Peyer's patch (tissue), 4 donors: ENCODE measurements at regions not wholly inside any gene's neighbourhood (a gene's known extent, or its start where the extent isn't known, plus 50 kb on each side); places are given as distances from the start of the nearest gene placed in this dataset.

Experiments used
- DNase-seq, 3 donors: peaks; one replicate each; pipeline ENCODE4 v3.0.0-alpha.2; 2017 to 2019
- H3K27ac ChIP-seq, 4 donors: fragments of 200-600 bp; sonication (generic); one replicate each; pipeline ENCODE4 v1.5.1; 2016 to 2019
- H3K27me3 ChIP-seq, 2 donors: fragments of 200-600 bp; sonication (generic); one replicate each; pipeline ENCODE4 v1.5.1; 2019
- H3K36me3 ChIP-seq, 3 donors: fragments of 200-600 bp; sonication (generic); one replicate each; pipeline ENCODE4 v1.5.1; 2016 to 2019
- H3K4me1 ChIP-seq, 4 donors: fragments of 200-600 bp; sonication (generic); one replicate each; pipeline ENCODE4 v1.5.1; 2016 to 2019
- H3K4me3 ChIP-seq, 4 donors: fragments of 200-600 bp; sonication (generic); 1 replicate in 3 of 4; 2 replicates in 1 of 4; pipeline ENCODE4 v1.5.1; 2016 to 2019; ENCODE audit warnings: mild to moderate bottlenecking in 1 of 4
- H3K9me3 ChIP-seq, 4 donors: fragments of 200-600 bp; sonication (generic); one replicate each; pipeline ENCODE4 v1.5.1; 2016 to 2019; ENCODE audit warnings: mild to moderate bottlenecking in 1 of 4
- CTCF ChIP-seq, 6 experiments: fragments of 450-650 bp in 4 of 6; fragments of 200-600 bp in 2 of 6; sonication (generic) in 1 of 6; IDR thresholded peaks; one replicate each; pipeline ENCODE4 v1.5.1; 2017 to 2019; ENCODE audit warnings: antibody characterized with exemption in 6 of 6, mild to moderate bottlenecking in 3 of 6, moderate library complexity in 1 of 6
- POLR2A ChIP-seq, 2 donors: fragments of 450-650 bp; IDR thresholded peaks; one replicate each; pipeline ENCODE4 v1.5.1; 2017; ENCODE audit warnings: antibody characterized with exemption in 2 of 2, mild to moderate bottlenecking in 2 of 2, moderate library complexity in 2 of 2

- no peak for TF ChIP-seq POLR2A (IDR thresholded peaks at IDR 0.05)
- TF ChIP-seq CTCF (IDR thresholded peaks at IDR 0.05), result no peak
- Histone ChIP-seq H3K4me1 (no peaks in the 10 kb centered on the region), H3K27ac (no peak overlapping the region), H3K27me3 (no peaks in the 10 kb centered on the region), H3K36me3 (no peaks in the 10 kb centered on the region), H3K9me3 (no peaks in the 10 kb centered on the region), H3K4me3 (no peak overlapping the region)
- DNase-seq, result no peak
Measured at GRCh38 chr18:56291294-56291693, 347.1 kb downstream of the TXNL1 start.

GRCh38 chr18:56289381-56289780 is 349.0 kb downstream of the TXNL1 start:
- Histone ChIP-seq H3K36me3 (no peaks in the 10 kb centered on the region), H3K27ac (no peak overlapping the region), H3K4me3 (no peak overlapping the region), H3K9me3 (no peaks in the 10 kb centered on the region), H3K27me3 (no peaks in the 10 kb centered on the region), H3K4me1 (no peaks in the 10 kb centered on the region)
- no peak for DNase-seq
- TF ChIP-seq CTCF (IDR thresholded peaks at IDR 0.05), result no peak
- no peak for TF ChIP-seq POLR2A (IDR thresholded peaks at IDR 0.05)

DNA sequence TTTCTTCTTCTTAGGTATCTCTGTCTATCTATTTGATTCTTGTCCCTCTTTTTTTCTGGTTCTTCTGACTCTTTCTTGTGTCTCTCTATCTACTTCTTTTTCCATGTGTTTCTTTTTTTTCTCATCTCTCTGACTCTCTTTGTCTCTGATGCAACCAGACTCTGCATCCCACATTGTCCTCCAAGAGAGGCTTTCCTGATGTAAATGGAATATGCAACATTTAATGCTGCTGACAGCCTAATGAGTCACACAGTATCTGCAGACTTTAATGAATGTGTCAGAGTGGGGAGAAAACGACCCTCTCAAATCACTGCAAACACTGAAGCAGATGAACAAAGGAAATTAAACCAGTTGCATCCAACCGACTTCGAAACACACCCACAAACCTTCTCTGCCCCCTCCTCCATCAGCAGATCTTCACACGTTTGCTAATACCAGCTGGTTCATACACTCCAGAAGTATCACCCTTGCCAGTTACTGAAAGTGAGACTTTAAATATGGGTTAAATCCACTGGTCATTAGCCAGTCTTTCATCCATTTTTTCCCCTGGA is 351.5 kb downstream of the TXNL1 start:
- no peaks in the 10 kb centered on the region for H3K27me3 ChIP-seq
- no peak for DNase-seq
- H3K4me1 ChIP-seq, result no peaks in the 10 kb centered on the region
- H3K36me3 ChIP-seq, result no peaks in the 10 kb centered on the region
- no peaks in the 10 kb centered on the region for H3K9me3 ChIP-seq
- no peak overlapping the region for H3K4me3 ChIP-seq
- TF ChIP-seq CTCF (IDR thresholded peaks at IDR 0.05), result no peak
- TF ChIP-seq POLR2A (IDR thresholded peaks at IDR 0.05), result no peak
- H3K27ac ChIP-seq, result no peak overlapping the region

GRCh38 chr18:56285387-56286065 is 352.9 kb downstream of the TXNL1 start:
- TF ChIP-seq POLR2A (IDR thresholded peaks at IDR 0.05) (no peak), CTCF (IDR thresholded peaks at IDR 0.05) (no peak)
- Histone ChIP-seq H3K4me3 (no peak overlapping the region), H3K36me3 (no peaks in the 10 kb centered on the region), H3K27ac (no peak overlapping the region), H3K4me1 (no peaks in the 10 kb centered on the region), H3K9me3 (no peaks in the 10 kb centered on the region), H3K27me3 (no peaks in the 10 kb centered on the region)
- no peak for DNase-seq

DNA sequence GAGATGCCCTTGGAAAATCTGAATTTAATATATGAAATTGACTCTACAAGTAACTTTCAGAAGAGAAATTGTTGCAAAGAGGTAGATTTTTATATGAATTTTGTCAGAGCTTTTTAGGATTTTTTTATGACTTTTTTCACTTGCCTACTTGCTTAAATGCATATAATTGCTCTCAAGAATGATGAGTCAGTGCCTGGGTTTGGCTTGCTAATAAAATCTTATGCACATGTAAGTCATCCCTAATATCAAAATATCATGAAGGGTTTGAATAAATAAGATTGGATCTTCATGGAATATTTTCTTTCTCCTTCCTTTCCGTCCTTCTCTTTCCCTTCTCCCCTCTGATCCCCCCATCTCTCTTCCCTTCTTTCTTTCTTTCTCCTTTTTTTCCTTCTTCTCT is 354.1 kb downstream of the TXNL1 start:
- DNase-seq, result no peak
- TF ChIP-seq POLR2A (IDR thresholded peaks at IDR 0.05) (no peak), CTCF (IDR thresholded peaks at IDR 0.05) (no peak)
- no peaks in the 10 kb centered on the region for H3K27me3 ChIP-seq
- no peaks in the 10 kb centered on the region for H3K9me3 ChIP-seq
- H3K27ac ChIP-seq, result no peak overlapping the region
- H3K4me3 ChIP-seq, result no peak overlapping the region
- H3K4me1 ChIP-seq, result no peaks in the 10 kb centered on the region
- H3K36me3 ChIP-seq, result no peaks in the 10 kb centered on the region
